ENCODE measurements at regions not wholly inside any gene's neighbourhood (a gene's known extent, or its start where the extent isn't known, plus 50 kb on each side); places are given as distances from the start of the nearest gene placed in this dataset.

- TF ChIP-seq ELF1 (IDR thresholded peaks at IDR 0.05; ENCODE audit: borderline replicate concordance, low read depth) = no peak
- no peak for TF ChIP-seq SP1 (IDR thresholded peaks at IDR 0.05; ENCODE audit: low read depth)
- no peak for TF ChIP-seq RAD21 (IDR thresholded peaks at IDR 0.05; ENCODE audit: low read depth)
- TF ChIP-seq ZFX (IDR thresholded peaks at IDR 0.05) = no peak
- no peak for TF ChIP-seq JUND (IDR thresholded peaks at IDR 0.05)
- TF ChIP-seq SRF (IDR thresholded peaks at IDR 0.05; ENCODE audit: low read depth) = no peak
- no peak for TF ChIP-seq ZBTB33 (IDR thresholded peaks at IDR 0.05; ENCODE audit: extremely low read depth, insufficient replicate concordance, low read length)
Measured at GRCh38 chr20:41837669-41838224, 219.6 kb upstream of the CHD6 start (continued).

GRCh38 chr20:41833739-41834138 lies 215.6 kb upstream of the CHD6 start:
- no peaks in the 10 kb centered on the region for H3K79me2 ChIP-seq (ENCODE audit: insufficient read depth, low read length)
- intact Hi-C loops (cut with micrococcal nuclease) = no loop called here
- POLR2A ChIA-PET = no interaction called here
- CTCF ChIA-PET = no interaction called here
- RAD21 ChIA-PET (ENCODE audit: low non-redundant PET in 1 of 2, low total read pairs in 2 of 2, uncharacterized antibody in 2 of 2, unreplicated experiment in 2 of 2) = no interaction called here
- no peak for TF ChIP-seq TCF7L2 (IDR thresholded peaks at IDR 0.05; ENCODE audit: borderline replicate concordance, extremely low read depth, insufficient read depth, insufficient read length)
- TF ChIP-seq SIN3A (IDR thresholded peaks at IDR 0.05; ENCODE audit: low read depth) = no peak
- no peak for TF ChIP-seq POLR2AphosphoS5 (IDR thresholded peaks at IDR 0.05; ENCODE audit: low read depth, low read length)
- no peak for TF ChIP-seq REST (IDR thresholded peaks at IDR 0.05; ENCODE audit: low read depth)
- TF ChIP-seq CBX3 (IDR thresholded peaks at IDR 0.05; ENCODE audit: low read depth) = no peak
- no peak for TF ChIP-seq CEBPB (IDR thresholded peaks at IDR 0.05; ENCODE audit: low read depth)
- no peak for TF ChIP-seq ZFX (IDR thresholded peaks at IDR 0.05)
- TF ChIP-seq FOSL1 (IDR thresholded peaks at IDR 0.05; ENCODE audit: low read depth) = no peak
- no peak for TF ChIP-seq YY1 (IDR thresholded peaks at IDR 0.05; ENCODE audit: extremely low read depth, insufficient replicate concordance, low read depth, low read length)
- TF ChIP-seq ELF1 (IDR thresholded peaks at IDR 0.05; ENCODE audit: borderline replicate concordance, low read depth) = no peak
- TF ChIP-seq MAX (IDR thresholded peaks at IDR 0.05) = no peak
- no peak for TF ChIP-seq ZNF274 (IDR thresholded peaks at IDR 0.05; ENCODE audit: low read depth, low read length)
- TF ChIP-seq EZH2 (IDR thresholded peaks at IDR 0.05) = no peak
- TF ChIP-seq RAD21 (IDR thresholded peaks at IDR 0.05; ENCODE audit: low read depth) = no peak
- no peak for TF ChIP-seq SRF (IDR thresholded peaks at IDR 0.05; ENCODE audit: low read depth)
- DNase-seq (ENCODE audit: low read depth, low spot score) = no peak
- no peak overlapping the region for H3K9ac ChIP-seq (ENCODE audit: low read length)
- H3K27me3 ChIP-seq (ENCODE audit: insufficient read depth, low read length) = peaks cover 7% of the 10 kb centered on the region; the same call in 1 of the 2 replicates
- H3K4me1 ChIP-seq (ENCODE audit: control insufficient read depth in 1 of 2, insufficient read depth in 2 of 2, low read length in 2 of 2) = no peaks in the 10 kb centered on the region
- H4K20me1 ChIP-seq (ENCODE audit: insufficient read depth) = no peaks in the 10 kb centered on the region
- no peak overlapping the region for H3K27ac ChIP-seq (ENCODE audit: low read depth, low read length)
- H2AFZ ChIP-seq (ENCODE audit: low read depth, low read length, poor library complexity, severe bottlenecking) = no peak overlapping the region
- BruUV-seq (replicated peaks) = no TSS peak
- no peak overlapping the region for H3K4me2 ChIP-seq (ENCODE audit: low read length)
- H3K9me2 ChIP-seq (ENCODE audit: insufficient read depth) = no peaks in the 10 kb centered on the region
- no peaks in the 10 kb centered on the region for H3K9me3 ChIP-seq (ENCODE audit: control insufficient read depth in 1 of 2, insufficient read depth in 1 of 2, low read depth in 1 of 2, low read length in 2 of 2)
- no peak for ATAC-seq
- no peaks in the 10 kb centered on the region for H3K36me3 ChIP-seq (ENCODE audit: control insufficient read depth in 1 of 2, insufficient read depth in 2 of 2, low read length in 2 of 2)
- H3K4me3 ChIP-seq (replicated peaks in 1 of 2; ENCODE audit: low read depth in 1 of 2, low read length in 2 of 2) = no peak overlapping the region
